Fibroblast of villous mesenchyme (primary cell): ENCODE measurements at regions not wholly inside any gene's neighbourhood (a gene's known extent, or its start where the extent isn't known, plus 50 kb on each side); places are given as distances from the start of the nearest gene placed in this dataset.

ENCODE experiments used
- DNase-seq: peaks from one replicate; pipeline ENCODE4 v3.0.0-alpha.2; 2010; ENCODE audit warnings: low read depth
- H3K4me3 ChIP-seq: 2 replicates; pipeline ENCODE4 v1.5.1; 2011; ENCODE audit warnings: low read depth, mild to moderate bottlenecking, low read length
- TF ChIP-seq, protein P1 (sequence below): IDR thresholded peaks from 2 replicates; pipeline ENCODE4 v1.5.1; 2012; ENCODE audit warnings: low read depth, mild to moderate bottlenecking, low read length; ENCODE audit not compliant: insufficient read depth

- DNase-seq = no peak
- TF ChIP-seq, protein P1, sequence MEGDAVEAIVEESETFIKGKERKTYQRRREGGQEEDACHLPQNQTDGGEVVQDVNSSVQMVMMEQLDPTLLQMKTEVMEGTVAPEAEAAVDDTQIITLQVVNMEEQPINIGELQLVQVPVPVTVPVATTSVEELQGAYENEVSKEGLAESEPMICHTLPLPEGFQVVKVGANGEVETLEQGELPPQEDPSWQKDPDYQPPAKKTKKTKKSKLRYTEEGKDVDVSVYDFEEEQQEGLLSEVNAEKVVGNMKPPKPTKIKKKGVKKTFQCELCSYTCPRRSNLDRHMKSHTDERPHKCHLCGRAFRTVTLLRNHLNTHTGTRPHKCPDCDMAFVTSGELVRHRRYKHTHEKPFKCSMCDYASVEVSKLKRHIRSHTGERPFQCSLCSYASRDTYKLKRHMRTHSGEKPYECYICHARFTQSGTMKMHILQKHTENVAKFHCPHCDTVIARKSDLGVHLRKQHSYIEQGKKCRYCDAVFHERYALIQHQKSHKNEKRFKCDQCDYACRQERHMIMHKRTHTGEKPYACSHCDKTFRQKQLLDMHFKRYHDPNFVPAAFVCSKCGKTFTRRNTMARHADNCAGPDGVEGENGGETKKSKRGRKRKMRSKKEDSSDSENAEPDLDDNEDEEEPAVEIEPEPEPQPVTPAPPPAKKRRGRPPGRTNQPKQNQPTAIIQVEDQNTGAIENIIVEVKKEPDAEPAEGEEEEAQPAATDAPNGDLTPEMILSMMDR = no peak
These were observed 79.1 kb upstream of the DYNC1I2 start for GRCh38 chr2:171608168-171608567.

GRCh38 chr2:171610824-171611223 lies 76.4 kb upstream of the DYNC1I2 start:
- TF ChIP-seq, protein P1 = no peak
- no peak overlapping the region for H3K4me3 ChIP-seq
- DNase-seq = no peak

More at GRCh38 chr2:171608168-171608567, 79.1 kb upstream of the DYNC1I2 start:
- no peak overlapping the region for H3K4me3 ChIP-seq

- H3K4me3 ChIP-seq = no peak overlapping the region
- peak; percentile 47 for DNase-seq
- TF ChIP-seq, protein P1 = no peak
These were observed 72.2 kb upstream of the DYNC1I2 start for GRCh38 chr2:171615069-171615468.

GRCh38 chr2:171617981-171618380 lies 69.3 kb upstream of the DYNC1I2 start:
- TF ChIP-seq, protein P1 = no peak
- no peak overlapping the region for H3K4me3 ChIP-seq
- DNase-seq = no peak

DNA sequence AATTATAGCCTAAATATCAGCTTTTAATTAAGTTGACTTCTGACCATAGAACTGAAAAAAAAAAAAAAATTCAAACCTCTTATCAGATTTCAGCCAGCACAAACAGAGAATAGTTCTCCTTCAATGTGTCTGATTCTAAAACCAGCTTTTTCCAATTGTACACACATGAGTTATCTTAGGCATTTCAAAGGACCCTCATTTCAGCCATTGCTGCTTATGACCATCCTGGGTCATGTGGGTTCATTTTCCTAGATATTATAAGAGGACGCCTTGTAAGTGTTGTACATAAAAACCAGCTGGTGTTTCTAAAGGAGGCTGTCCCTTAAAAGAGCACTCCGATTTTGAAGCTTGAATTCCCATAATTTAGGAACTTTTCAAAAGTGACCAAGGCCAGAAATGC lies 62.3 kb upstream of the DYNC1I2 start:
- TF ChIP-seq, protein P1 = no peak
- no peak for DNase-seq
- H3K4me3 ChIP-seq = no peak overlapping the region

DNA sequence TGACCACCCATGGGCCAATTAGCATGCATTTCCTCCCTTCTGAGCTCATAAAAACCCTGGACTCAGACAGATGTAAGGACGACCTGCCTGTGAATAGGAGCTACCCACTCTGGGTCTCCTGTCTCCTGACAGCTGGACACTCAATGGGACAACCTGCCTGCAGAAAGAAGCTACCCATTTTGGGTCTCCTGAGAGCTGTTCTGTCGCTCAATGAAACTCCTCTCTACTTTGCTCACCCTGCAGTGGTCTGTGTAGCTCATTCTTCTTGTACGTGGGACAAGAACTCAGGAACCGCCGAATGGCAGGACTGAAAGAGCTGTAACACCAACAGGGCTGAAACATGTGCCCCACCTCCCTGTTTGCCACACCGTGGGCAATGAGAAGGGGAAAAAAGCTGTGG lies 60.3 kb upstream of the DYNC1I2 start:
- DNase-seq = no peak
- no peak overlapping the region for H3K4me3 ChIP-seq
- TF ChIP-seq, protein P1 = no peak

- no peak for DNase-seq
- TF ChIP-seq, protein P1 = no peak
- no peak overlapping the region for H3K4me3 ChIP-seq
These were observed 59.9 kb upstream of the DYNC1I2 start for GRCh38 chr2:171627412-171627811.
